ENCODE measurements at regions not wholly inside any gene's neighbourhood (a gene's known extent, or its start where the extent isn't known, plus 50 kb on each side); places are given as distances from the start of the nearest gene placed in this dataset.
A peak's percentile ranks its signal among the peaks of the same experiment; 100 is the strongest.
"Not testable (repeated sequence)": the region's sequence is repeated elsewhere in the genome, so short reads cannot be mapped to it uniquely, and the experiment has no call there.

GRCh38 chr2:136284226-136285119 is 166.5 kb upstream of the CXCR4 start:
- DNase-seq (ENCODE audit: low read depth), result no peak

GRCh38 chr2:136282251-136282650 is 164.3 kb upstream of the CXCR4 start:
- DNase-seq (ENCODE audit: low read depth), result no peak

GRCh38 chr2:136281281-136282114 is 163.5 kb upstream of the CXCR4 start:
- DNase-seq (ENCODE audit: low read depth), result no peak

- DNase-seq (ENCODE audit: low read depth), result not testable (repeated sequence)
Observed at GRCh38 chr2:136266346-136266745, 148.4 kb upstream of the CXCR4 start.

GRCh38 chr2:136259551-136259950 is 141.6 kb upstream of the CXCR4 start:
- DNase-seq (ENCODE audit: low read depth), result no peak

- DNase-seq (ENCODE audit: low read depth), result no peak
Observed at GRCh38 chr2:136257893-136258292, 139.9 kb upstream of the CXCR4 start.

GRCh38 chr2:136255648-136256461 is 137.9 kb upstream of the CXCR4 start:
- no peak for DNase-seq (ENCODE audit: low read depth)

- no peak for DNase-seq (ENCODE audit: low read depth)
Observed at GRCh38 chr2:136255127-136255526, 137.2 kb upstream of the CXCR4 start.

GRCh38 chr2:136254681-136255080 is 136.7 kb upstream of the CXCR4 start:
- DNase-seq (ENCODE audit: low read depth), result no peak

- DNase-seq (ENCODE audit: low read depth), result no peak
Observed at GRCh38 chr2:136253288-136254004, 135.5 kb upstream of the CXCR4 start.

- no peak for DNase-seq (ENCODE audit: low read depth)
Observed at GRCh38 chr2:136251885-136252585, 134.1 kb upstream of the CXCR4 start.

GRCh38 chr2:136251197-136251884 is 133.4 kb upstream of the CXCR4 start:
- DNase-seq (ENCODE audit: low read depth), result no peak

- no peak for DNase-seq (ENCODE audit: low read depth)
Observed at GRCh38 chr2:136250131-136250530, 132.2 kb upstream of the CXCR4 start.

- no peak for DNase-seq (ENCODE audit: low read depth)
Observed at GRCh38 chr2:136248907-136249306, 131.0 kb upstream of the CXCR4 start.

- DNase-seq (ENCODE audit: low read depth), result peak; percentile 33
Observed at GRCh38 chr2:136248242-136248641, 130.3 kb upstream of the CXCR4 start.

- peak; percentile 6 for DNase-seq (ENCODE audit: low read depth)
Observed at GRCh38 chr2:136247204-136247950, 129.4 kb upstream of the CXCR4 start.

- peak; percentile 28 for DNase-seq (ENCODE audit: low read depth)
Observed at GRCh38 chr2:136246086-136246669, 128.2 kb upstream of the CXCR4 start.

- no peak for DNase-seq (ENCODE audit: low read depth)
Observed at GRCh38 chr2:136245211-136245610, 127.3 kb upstream of the CXCR4 start.

- DNase-seq (ENCODE audit: low read depth), result no peak
Observed at GRCh38 chr2:136244536-136244885, 126.6 kb upstream of the CXCR4 start.
